HepG2 (cell line): ENCODE measurements at regions not wholly inside any gene's neighbourhood (a gene's known extent, or its start where the extent isn't known, plus 50 kb on each side); places are given as distances from the start of the nearest gene placed in this dataset.

Experiments
- ATAC-seq: fragments of 200-7000 bp; cut with Tn5 transposase; 3 replicates; pipeline ENCODE4 v1.9.1; 2020; ENCODE audit warnings: mild to moderate bottlenecking, moderate library complexity
- BruUV-seq: library from RNA; stranded (reverse); fragments of 400-500 nt; replicated peaks from 2 replicates; lab custom pipeline; 2021; lab: Mats Ljungman, UMichigan
- CTCF ChIA-PET: fragments of 300-600 bp; formaldehyde crosslinking; extraction: SDS; loops from one replicate; lab custom pipeline; 2021; ENCODE audit warnings: low total read pairs, inconsistent platforms, low intra/inter-chr PET ratio; lab: Yijun Ruan, JAX
- POLR2A ChIA-PET: fragments of 350-600 bp; sonication (Branson Sonifier 250); formaldehyde crosslinking; loops from one replicate; lab custom pipeline; 2020; ENCODE audit warnings: antibody characterized with exemption, inconsistent platforms; lab: Yijun Ruan, JAX
- DNase-seq: peaks from one replicate; pipeline ENCODE4 v3.0.0-alpha.2; 2015; ENCODE audit warnings: low spot score
- FAIRE-seq: peaks from 3 replicates; lab custom pipeline; 2011; peaks lifted over from hg19 to GRCh38; lab: Jason Lieb, UNC
- H2AFZ ChIP-seq: one replicate; pipeline ENCODE4 v1.6.1; 2011; ENCODE audit warnings: low read length, inconsistent platforms
- H3K27ac ChIP-seq: fragments of 300-600 bp; 3 replicates; pipeline ENCODE4 v1.8.0; 2011; ENCODE audit warnings: mixed run types, mild to moderate bottlenecking, mixed read lengths, low read length, inconsistent platforms; ENCODE audit not compliant: insufficient read depth; ENCODE audit errors: extremely low read length
- H3K27me3 ChIP-seq, 2 experiments: fragments of 200-600 bp in 1 of 2; 2 replicates in 1 of 2; 3 replicates in 1 of 2; pipeline versions ENCODE4 v1.6.0 to v1.8.0; 2011; ENCODE audit warnings: low read length in 2 of 2, mild to moderate bottlenecking in 2 of 2, moderate library complexity in 2 of 2, inconsistent platforms in 1 of 2; ENCODE audit not compliant: insufficient read depth in 2 of 2, control insufficient read depth in 1 of 2
- H3K36me3 ChIP-seq, 2 experiments: fragments of 200-600 bp in 1 of 2; replicated peaks in 1 of 2; 2 replicates in 1 of 2; 3 replicates in 1 of 2; pipeline versions ENCODE4 v1.5.1 to v1.8.0; 2011; ENCODE audit warnings: low read length in 2 of 2, inconsistent platforms in 1 of 2; ENCODE audit not compliant: insufficient read depth in 2 of 2, control insufficient read depth in 1 of 2
- H3K4me1 ChIP-seq: 2 replicates; pipeline ENCODE4 v1.5.1; 2012; ENCODE audit warnings: low read length, inconsistent platforms; ENCODE audit not compliant: insufficient read depth
- H3K4me2 ChIP-seq: 2 replicates; pipeline ENCODE4 v1.6.0; 2011; ENCODE audit warnings: low read depth, low read length, inconsistent platforms
- H3K4me3 ChIP-seq, 3 experiments: fragments of 200-600 bp in 1 of 3; sonication (generic), shearing (Covaris generic) in 1 of 3; replicated peaks in 1 of 3; 2 replicates each; pipeline ENCODE4 v1.5.1; 2011 to 2016; ENCODE audit warnings: low read length in 3 of 3, inconsistent platforms in 2 of 3, low read depth in 2 of 3, mild to moderate bottlenecking in 2 of 3, control low read depth in 1 of 3, mixed read lengths in 1 of 3; ENCODE audit not compliant: insufficient read depth in 1 of 3
- H3K79me2 ChIP-seq: one replicate; pipeline ENCODE4 v1.6.1; 2011; ENCODE audit warnings: low read length, inconsistent platforms; ENCODE audit not compliant: insufficient read depth
- H3K9ac ChIP-seq: 2 replicates; pipeline ENCODE4 v1.6.0; 2011; ENCODE audit warnings: mild to moderate bottlenecking, low read depth, low read length, inconsistent platforms; ENCODE audit not compliant: insufficient read depth
- H3K9me3 ChIP-seq: 2 replicates; pipeline ENCODE4 v1.5.1; 2012; ENCODE audit warnings: mild to moderate bottlenecking, low read length
- H4K20me1 ChIP-seq: 2 replicates; pipeline ENCODE4 v1.6.0; 2011; ENCODE audit warnings: inconsistent platforms, mild to moderate bottlenecking, low read length, moderate library complexity; ENCODE audit not compliant: insufficient read depth
- CREM ChIP-seq, 2 experiments: sonication (generic) in 1 of 2; formaldehyde crosslinking in 1 of 2; IDR thresholded peaks; 2 replicates each; pipeline versions ENCODE4 v1.4.0 to v1.6.1; 2016 to 2020; ENCODE audit warnings: antibody characterized with exemption in 1 of 2, mild to moderate bottlenecking in 1 of 2, missing genetic modification reagents in 1 of 2
- CTCF ChIP-seq: sonication (generic); formaldehyde crosslinking; IDR thresholded peaks from 2 replicates; pipeline ENCODE4 v1.5.0; 2020; ENCODE audit warnings: mild to moderate bottlenecking, missing genetic modification reagents, moderate library complexity
- STAG1 ChIP-seq: sonication (generic); formaldehyde crosslinking; IDR thresholded peaks from 2 replicates; pipeline ENCODE4 v1.4.0; 2020; ENCODE audit warnings: missing genetic modification reagents
- TFAP4 ChIP-seq: sonication (generic); IDR thresholded peaks from 2 replicates; pipeline ENCODE4 v1.6.1; 2016; ENCODE audit warnings: low read depth, borderline replicate concordance
- ZNF7 ChIP-seq: IDR thresholded peaks from 2 replicates; pipeline ENCODE4 v1.6.1; 2016; ENCODE audit warnings: missing biosample characterization, missing genetic modification reagents
- WGBS: methylation state at CpG from one replicate; pipeline ENCODE4 v1.1.6; 2017; ENCODE audit warnings: low lambda C conversion rate; 5-methylcytosine and 5-hydroxymethylcytosine counted together
- in situ Hi-C: cut with HindIII; loops from 2 replicates; pipeline ENCODE4 v1.10.0; 2017; ENCODE audit warnings: low pct_unique_long_range_greater_than_20kb; ENCODE audit not compliant: extremely low pct_ligation_motif_present
- intact Hi-C: fragments of 100-400 bp; cut with micrococcal nuclease; formaldehyde crosslinking; loops from one replicate; pipeline ENCODE4 v1.10.0; 2022; ENCODE audit not compliant: unreplicated experiment

DNA sequence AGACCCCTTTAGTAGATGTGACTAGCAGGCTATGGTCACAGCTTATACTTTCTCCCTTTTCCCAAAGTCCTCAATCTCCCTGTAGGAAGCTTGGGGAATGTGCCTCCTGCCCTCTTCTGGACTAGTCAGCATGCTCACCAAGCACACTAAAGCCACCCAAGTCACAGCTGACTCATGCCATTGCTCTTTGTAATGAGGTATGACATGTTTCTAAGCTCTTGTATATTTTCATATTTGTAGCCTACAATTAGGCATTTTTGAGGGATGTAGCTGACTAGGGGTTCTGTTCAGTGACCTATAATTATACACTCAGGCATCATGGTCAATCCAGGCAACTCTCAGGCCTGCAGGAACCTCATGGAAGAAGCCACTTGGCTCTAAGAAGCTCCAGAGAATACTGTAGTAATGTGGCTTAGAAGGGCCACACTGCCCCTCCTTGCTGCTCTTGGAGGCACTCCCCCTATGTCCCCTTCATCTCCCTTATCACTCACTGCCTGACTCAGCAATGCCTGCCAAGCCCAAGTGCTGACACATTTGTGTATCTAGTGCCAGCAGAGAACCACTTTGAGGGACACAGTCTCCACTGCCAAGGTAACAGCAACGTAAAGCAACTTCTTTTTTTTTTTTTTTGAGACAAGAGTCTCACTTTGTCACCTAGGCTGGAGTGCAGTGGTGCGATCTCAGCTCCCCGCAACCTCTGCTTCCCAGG lies 86.2 kb downstream of the RPL27A start:
- H3K27me3 ChIP-seq: no peaks in the 10 kb centered on the region
- intact Hi-C loops: no loop called here
- H3K4me2 ChIP-seq: no peak overlapping the region
- WGBS: 86% methylated on average over 3 of the region's 3 CpGs
- CTCF ChIA-PET: no interaction called here
- no peaks in the 10 kb centered on the region for H4K20me1 ChIP-seq
- H3K27ac ChIP-seq: no peak overlapping the region
- TF ChIP-seq CREM (IDR thresholded peaks at IDR 0.05) (no peak), CREM (CRISPR knock-in tag; IDR thresholded peaks at IDR 0.05) (no peak), STAG1 (CRISPR knock-in tag) (peak; percentile 52), CTCF (CRISPR knock-in tag) (peak; percentile 46), TFAP4 (peak; percentile 27; the same call in 1 of the 2 replicates), ZNF7 (peak; percentile 96)
- TF ChIP-seq, all 625 proteins: peak for 4
- Histone ChIP-seq H3K36me3 (no peaks in the 10 kb centered on the region), H3K4me1 (0 out of 2 replicates have a peak, but pooled peaks cover 7% of the 10 kb centered on the region), H3K79me2 (no peaks in the 10 kb centered on the region), H2AFZ (no peak overlapping the region), H3K9ac (no peak overlapping the region), H3K9me3 (no peaks in the 10 kb centered on the region), H3K4me3 (no peak overlapping the region)
- FAIRE-seq (no peak), DNase-seq (peak; percentile 39), ATAC-seq (peak; percentile 67)
- POLR2A ChIA-PET: interaction anchor here (1.1 kb wide), 1 partner anchor 80 kb away, joined by 3 read pairs; no protein-coding TSS in a partner anchor
- BruUV-seq: no TSS peak
- in situ Hi-C loops: no loop called here
